Tibial nerve (tissue), 4 donors: ENCODE measurements at regions not wholly inside any gene's neighbourhood (a gene's known extent, or its start where the extent isn't known, plus 50 kb on each side); places are given as distances from the start of the nearest gene placed in this dataset.

Experiments used
- EP300 ChIP-seq, 2 donors: sonication (generic); formaldehyde crosslinking; IDR thresholded peaks; one replicate each; pipeline ENCODE4 v1.6.1; 2017; ENCODE audit warnings: antibody characterized with exemption in 2 of 2, mild to moderate bottlenecking in 1 of 2
- POLR2A ChIP-seq, 2 donors: fragments of 450-650 bp; IDR thresholded peaks; one replicate each; pipeline ENCODE4 v1.6.1; 2017; ENCODE audit warnings: antibody characterized with exemption in 2 of 2, mild to moderate bottlenecking in 2 of 2, moderate library complexity in 2 of 2
- TF ChIP-seq, protein P1 (sequence below), 5 experiments: fragments of 200-600 bp in 3 of 5; fragments of 450-650 bp in 2 of 5; sonication (generic) in 3 of 5; IDR thresholded peaks; one replicate each; pipeline ENCODE4 v1.5.1; 2016 to 2019; ENCODE audit warnings: antibody characterized with exemption in 5 of 5, mild to moderate bottlenecking in 3 of 5, moderate library complexity in 2 of 5

- TF ChIP-seq, protein P1, sequence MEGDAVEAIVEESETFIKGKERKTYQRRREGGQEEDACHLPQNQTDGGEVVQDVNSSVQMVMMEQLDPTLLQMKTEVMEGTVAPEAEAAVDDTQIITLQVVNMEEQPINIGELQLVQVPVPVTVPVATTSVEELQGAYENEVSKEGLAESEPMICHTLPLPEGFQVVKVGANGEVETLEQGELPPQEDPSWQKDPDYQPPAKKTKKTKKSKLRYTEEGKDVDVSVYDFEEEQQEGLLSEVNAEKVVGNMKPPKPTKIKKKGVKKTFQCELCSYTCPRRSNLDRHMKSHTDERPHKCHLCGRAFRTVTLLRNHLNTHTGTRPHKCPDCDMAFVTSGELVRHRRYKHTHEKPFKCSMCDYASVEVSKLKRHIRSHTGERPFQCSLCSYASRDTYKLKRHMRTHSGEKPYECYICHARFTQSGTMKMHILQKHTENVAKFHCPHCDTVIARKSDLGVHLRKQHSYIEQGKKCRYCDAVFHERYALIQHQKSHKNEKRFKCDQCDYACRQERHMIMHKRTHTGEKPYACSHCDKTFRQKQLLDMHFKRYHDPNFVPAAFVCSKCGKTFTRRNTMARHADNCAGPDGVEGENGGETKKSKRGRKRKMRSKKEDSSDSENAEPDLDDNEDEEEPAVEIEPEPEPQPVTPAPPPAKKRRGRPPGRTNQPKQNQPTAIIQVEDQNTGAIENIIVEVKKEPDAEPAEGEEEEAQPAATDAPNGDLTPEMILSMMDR (IDR thresholded peaks at IDR 0.05): no peak
- no peak for TF ChIP-seq POLR2A (IDR thresholded peaks at IDR 0.05)
- TF ChIP-seq EP300 (IDR thresholded peaks at IDR 0.05): no peak
These were observed 773.4 kb downstream of the EFNB2 start for GRCh38 chr13:105762096-105762495.
